ENCODE measurements at regions not wholly inside any gene's neighbourhood (a gene's known extent, or its start where the extent isn't known, plus 50 kb on each side); places are given as distances from the start of the nearest gene placed in this dataset.

DNA sequence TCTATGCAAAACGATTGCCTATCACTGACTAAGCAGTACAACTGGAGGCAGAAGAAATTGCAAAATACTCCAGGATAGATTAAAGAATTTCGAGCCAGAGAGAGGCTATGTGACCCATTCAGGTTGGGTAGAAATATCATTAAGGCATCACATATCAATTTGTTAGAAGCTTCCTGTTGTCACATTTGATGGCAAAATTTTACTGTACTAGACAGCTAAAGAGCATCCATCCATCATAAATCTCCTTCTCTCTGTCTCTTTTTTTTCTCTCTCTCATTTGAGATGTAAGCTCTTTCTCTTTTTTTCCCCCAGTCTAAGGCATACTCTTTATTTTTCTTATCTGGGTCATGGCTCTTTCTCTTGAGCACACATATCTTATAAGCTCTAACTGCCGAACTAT, 155.7 kb downstream of the EVA1A start:
- no peak for TF ChIP-seq CTCF (IDR thresholded peaks at IDR 0.05)
- TF ChIP-seq POLR2AphosphoS5 (IDR thresholded peaks at IDR 0.05) = no peak

Measured in sigmoid colon (tissue), 4 donors.